ENCODE measurements at regions not wholly inside any gene's neighbourhood (a gene's known extent, or its start where the extent isn't known, plus 50 kb on each side); places are given as distances from the start of the nearest gene placed in this dataset.

GRCh38 chr6:15014958-15015357 is 230.9 kb upstream of the JARID2 start:
- TF ChIP-seq EZH2 (IDR thresholded peaks at IDR 0.05; ENCODE audit: borderline replicate concordance) (no peak), CTCF (IDR thresholded peaks at IDR 0.05; ENCODE audit: poor library complexity) (no peak)
